ENCODE measurements at regions not wholly inside any gene's neighbourhood (a gene's known extent, or its start where the extent isn't known, plus 50 kb on each side); places are given as distances from the start of the nearest gene placed in this dataset.
"Not testable (repeated sequence)": the region's sequence is repeated elsewhere in the genome, so short reads cannot be mapped to it uniquely, and the experiment has no call there.

DNA sequence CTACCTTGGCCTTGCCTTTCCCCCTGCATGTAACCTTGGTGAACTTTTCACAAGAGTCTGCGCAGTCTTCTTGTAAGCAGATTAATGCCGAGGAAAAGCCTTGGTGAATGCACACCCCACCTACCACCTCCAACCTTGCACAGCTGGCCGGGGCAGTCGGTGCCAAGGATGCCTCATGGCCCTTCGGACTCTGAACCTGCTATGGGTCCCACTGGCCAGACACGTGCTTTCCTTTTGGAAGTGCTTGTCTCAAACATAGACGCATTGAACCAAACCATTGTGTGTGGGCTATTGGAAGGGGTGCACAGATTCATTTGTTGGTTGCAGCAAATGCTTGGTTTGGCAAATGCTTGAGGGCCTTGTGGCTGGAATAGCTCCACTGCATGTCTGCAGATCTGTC is 109.0 kb upstream of the PLGLB2 start:
- not testable (repeated sequence) for TF ChIP-seq POLR2AphosphoS5 (IDR thresholded peaks at IDR 0.05; ENCODE audit: insufficient read depth in 1 of 2, low read depth in 1 of 2)
- TF ChIP-seq, protein P1, sequence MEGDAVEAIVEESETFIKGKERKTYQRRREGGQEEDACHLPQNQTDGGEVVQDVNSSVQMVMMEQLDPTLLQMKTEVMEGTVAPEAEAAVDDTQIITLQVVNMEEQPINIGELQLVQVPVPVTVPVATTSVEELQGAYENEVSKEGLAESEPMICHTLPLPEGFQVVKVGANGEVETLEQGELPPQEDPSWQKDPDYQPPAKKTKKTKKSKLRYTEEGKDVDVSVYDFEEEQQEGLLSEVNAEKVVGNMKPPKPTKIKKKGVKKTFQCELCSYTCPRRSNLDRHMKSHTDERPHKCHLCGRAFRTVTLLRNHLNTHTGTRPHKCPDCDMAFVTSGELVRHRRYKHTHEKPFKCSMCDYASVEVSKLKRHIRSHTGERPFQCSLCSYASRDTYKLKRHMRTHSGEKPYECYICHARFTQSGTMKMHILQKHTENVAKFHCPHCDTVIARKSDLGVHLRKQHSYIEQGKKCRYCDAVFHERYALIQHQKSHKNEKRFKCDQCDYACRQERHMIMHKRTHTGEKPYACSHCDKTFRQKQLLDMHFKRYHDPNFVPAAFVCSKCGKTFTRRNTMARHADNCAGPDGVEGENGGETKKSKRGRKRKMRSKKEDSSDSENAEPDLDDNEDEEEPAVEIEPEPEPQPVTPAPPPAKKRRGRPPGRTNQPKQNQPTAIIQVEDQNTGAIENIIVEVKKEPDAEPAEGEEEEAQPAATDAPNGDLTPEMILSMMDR (IDR thresholded peaks at IDR 0.05) = not testable (repeated sequence)
